Stimulated activated CD8-positive, alpha-beta memory T cell treated with anti-CD3 and anti-CD28 coated beads, Interleukin-12 subunit alpha, Interleukin-12 subunit beta, amount 100 ng/mL, for 24 hours (primary cell): ENCODE measurements at regions not wholly inside any gene's neighbourhood (a gene's known extent, or its start where the extent isn't known, plus 50 kb on each side); places are given as distances from the start of the nearest gene placed in this dataset.
"Not testable (repeated sequence)": the region's sequence is repeated elsewhere in the genome, so short reads cannot be mapped to it uniquely, and the experiment has no call there.

Source experiments
- DNase-seq: peaks from one replicate; pipeline ENCODE4 v3.0.0-alpha.2; 2020; ENCODE audit errors: extremely low read depth

DNA sequence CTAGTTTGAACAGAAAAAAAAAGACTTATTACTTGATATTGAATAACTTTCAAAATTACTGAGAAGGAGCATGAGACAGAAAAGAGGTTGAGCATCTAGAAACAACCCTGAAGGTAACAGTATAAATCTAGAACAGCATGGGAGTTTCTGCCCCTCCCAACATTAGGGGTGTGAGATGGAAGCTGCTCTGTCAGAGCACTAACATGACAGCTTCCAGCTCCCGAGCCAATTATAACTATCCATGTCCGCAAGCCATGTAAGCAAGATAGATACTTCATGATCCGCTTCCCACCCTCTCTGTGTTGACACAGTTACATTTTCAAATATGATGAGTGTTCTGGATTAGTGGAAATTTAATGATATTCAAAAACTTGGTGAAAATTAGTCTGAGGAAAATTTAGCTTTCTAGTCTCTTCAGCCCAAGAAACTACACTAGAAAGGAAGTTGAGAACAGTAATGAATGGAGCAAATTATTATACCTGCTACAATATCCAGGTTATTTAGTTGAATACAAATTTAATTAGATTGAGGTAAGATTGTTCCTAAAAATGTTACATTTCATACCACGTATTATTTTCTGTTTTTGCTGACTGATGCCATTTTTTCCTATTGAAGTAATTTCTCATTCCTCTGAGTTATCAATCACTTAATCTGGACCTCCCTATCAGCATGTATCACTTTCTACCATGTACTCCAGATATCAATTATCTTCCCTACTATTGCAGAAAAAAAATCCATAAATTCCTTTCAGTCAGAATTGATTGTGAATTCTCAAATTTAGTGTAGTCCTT lies 129.3 kb upstream of the SLIT2 start:
- DNase-seq: no peak

DNA sequence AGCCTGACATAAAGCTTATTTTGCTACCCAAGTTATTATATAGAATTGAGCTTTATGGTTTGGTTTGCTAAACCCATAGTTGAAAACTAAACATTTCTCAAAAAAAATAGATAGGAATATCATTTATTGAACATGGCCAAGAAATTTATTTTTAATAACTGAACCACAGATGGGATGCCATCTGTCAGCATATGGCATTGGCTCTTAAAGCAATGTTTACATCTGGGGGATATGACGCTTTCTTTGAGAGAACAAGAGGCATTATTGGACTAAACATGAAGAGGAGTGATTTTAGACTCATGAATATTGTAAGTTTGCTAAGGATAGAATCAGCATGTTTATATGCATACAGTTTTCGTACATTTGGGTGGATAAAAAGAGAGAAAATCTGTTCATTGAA lies 132.6 kb upstream of the SLIT2 start:
- no peak for DNase-seq

GRCh38 chr4:20109391-20109790 lies 142.3 kb upstream of the SLIT2 start:
- DNase-seq: no peak

GRCh38 chr4:20106921-20107320 lies 144.8 kb upstream of the SLIT2 start:
- no peak for DNase-seq

DNA sequence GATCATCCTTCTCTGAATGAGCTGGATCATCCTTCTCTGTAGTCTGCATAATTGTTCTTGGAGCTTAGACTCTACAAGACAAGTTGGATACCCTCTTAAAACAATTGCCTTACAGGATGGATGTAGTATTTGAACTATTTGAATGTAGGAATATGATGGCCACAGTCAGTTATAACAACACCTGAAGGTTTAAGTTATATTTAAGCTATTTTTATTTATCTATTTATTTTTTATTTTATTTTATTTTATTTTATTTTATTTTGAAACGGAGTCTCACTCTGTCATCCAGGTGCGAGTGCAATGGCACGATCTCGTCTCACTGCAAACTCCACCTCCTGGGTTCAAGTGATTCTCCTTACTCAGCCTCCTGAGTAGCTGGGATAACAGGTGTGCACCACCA lies 149.9 kb upstream of the SLIT2 start:
- no peak for DNase-seq

GRCh38 chr4:20096911-20097310 lies 154.8 kb upstream of the SLIT2 start:
- no peak for DNase-seq

- no peak for DNase-seq
These were observed 155.7 kb upstream of the SLIT2 start for GRCh38 chr4:20095805-20096541.

- no peak for DNase-seq
These were observed 159.9 kb upstream of the SLIT2 start for GRCh38 chr4:20091781-20092180.

DNA sequence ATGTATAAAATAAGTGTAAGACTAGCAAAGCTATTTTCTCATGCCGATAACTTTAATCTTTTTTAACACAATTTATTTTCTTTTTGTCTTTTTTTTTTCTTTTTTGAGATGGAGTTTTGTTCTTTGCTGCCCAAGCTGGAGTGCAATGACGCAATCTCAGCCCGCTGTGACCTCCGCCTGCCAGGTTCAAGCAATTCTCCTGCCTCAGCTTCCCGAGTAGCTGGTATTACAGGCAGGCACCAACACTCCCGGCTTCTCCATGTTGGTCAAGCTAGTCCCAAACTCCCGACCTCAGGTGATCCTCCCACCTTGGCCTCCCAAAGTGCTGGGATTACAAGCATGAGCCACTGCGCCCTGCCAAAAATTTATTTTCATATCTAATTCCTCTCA lies 164.2 kb upstream of the SLIT2 start:
- no peak for DNase-seq

GRCh38 chr4:20086799-20087521 lies 164.7 kb upstream of the SLIT2 start:
- no peak for DNase-seq

- no peak for DNase-seq
These were observed 165.5 kb upstream of the SLIT2 start for GRCh38 chr4:20086067-20086798.

DNA sequence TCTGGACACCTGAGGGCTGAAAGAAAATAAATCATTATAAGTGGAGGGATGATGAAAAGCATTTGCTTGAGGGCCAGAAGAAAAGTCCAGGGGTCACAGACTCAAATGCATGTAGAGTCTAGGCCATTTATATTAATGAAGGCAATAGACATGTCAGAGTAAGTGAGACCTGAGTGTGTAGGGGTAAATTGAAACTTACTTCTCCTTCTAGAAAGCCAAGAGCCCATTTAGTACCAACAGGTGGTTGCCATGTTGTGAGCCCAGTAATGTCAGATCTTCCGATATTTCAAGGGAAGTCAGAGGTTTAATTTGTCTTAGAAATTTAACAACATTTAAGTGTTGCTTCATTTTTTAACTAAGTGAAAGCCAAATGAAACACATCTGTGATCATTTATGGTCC lies 166.1 kb upstream of the SLIT2 start:
- DNase-seq: no peak

DNA sequence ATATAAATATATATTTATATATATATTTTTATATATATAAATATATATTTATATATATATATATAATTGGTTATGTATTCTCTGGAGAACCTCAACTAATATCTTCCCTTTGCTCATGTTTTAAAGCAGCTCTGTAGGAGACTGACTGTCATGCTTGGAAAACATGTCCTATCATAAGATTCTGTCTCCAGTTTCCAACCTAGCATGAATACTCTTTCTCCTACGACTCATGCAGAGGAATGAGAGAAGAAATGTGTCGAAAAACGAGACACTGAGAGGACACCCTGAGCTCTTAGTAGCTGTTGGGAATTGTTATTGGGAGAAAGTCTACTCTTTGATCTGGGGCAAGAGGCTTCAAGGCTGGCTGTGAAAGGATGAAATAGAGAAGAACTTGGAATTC lies 166.5 kb upstream of the SLIT2 start:
- DNase-seq: no peak

DNA sequence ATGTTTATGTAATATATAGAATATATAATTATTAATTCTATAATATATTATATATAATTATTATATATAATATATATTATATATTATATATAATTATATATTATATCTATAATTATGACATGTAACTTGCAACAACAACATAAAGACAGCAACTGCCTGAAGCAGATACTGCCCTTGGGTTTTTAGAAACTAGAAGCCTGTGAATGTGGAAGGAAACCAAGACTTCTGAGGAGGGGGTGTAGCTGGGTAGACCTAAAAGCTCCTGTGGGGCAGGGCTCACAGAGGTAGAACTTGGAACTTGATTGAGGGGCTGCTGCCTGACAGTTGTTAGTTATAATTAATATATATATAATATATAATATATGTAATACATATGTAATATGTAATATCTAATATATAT lies 167.2 kb upstream of the SLIT2 start:
- no peak for DNase-seq

- no peak for DNase-seq
These were observed 173.1 kb upstream of the SLIT2 start for GRCh38 chr4:20078644-20079043.

GRCh38 chr4:20075248-20075871 lies 176.3 kb upstream of the SLIT2 start:
- no peak for DNase-seq

DNA sequence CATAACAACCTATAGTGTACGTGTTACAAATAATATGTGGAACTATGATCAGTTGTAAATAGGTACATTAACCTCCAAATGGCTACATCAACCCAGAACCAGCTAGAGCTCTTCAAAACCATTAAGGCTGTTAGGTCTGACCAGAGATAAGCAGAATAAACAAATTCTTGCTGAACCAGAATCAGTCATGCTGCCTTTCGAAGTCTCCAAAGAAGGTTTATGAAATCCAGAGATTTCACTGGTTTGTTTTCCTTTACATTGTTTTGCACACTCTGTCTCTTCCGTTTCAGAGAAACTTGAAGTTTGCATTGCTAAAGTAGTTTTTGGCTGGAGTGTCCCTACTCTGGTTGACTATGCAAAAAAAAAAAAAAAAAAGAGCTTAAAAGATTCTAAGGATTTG lies 177.3 kb upstream of the SLIT2 start:
- no peak for DNase-seq

- DNase-seq: no peak
These were observed 185.8 kb upstream of the SLIT2 start for GRCh38 chr4:20065952-20066351.

DNA sequence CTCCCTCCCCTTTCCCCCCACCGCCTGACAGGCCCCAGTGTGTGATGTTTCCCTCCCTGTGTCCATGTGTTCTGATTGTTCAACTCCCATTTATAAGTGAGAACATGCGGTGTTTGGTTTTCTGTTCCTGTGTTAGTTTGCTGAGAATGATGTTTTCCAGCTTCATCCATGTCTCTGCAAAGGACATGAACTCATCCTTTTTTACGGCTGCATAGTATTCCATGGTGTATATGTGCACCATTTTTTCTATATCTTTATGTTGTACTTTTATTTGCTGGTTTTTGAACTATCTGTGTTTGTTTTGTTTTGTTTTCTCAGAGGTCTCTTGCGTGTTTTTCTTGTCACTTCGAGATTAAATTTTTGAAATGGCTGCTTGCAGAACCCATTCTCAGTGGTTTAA lies 188.8 kb upstream of the SLIT2 start:
- not testable (repeated sequence) for DNase-seq

GRCh38 chr4:20062054-20062453 lies 189.7 kb upstream of the SLIT2 start:
- no peak for DNase-seq

DNA sequence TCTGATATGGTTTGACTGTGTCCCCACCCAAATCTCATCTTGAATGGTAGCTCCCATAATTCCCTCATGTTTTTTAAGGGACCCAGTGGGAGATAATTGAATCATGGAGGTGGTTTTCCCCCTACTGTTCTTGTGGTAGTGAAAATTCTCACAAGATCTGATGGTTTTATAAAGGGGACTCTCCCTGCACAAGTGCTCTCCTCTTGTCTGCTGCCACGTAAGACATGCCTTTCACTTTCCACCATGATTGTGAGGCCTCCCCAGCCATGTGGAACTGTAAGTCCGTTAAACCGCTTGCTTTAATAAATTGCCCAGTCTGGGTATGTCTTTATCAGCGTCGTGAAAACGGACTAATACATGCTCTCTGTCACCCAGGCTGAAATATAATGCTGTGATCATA lies 200.9 kb upstream of the SLIT2 start:
- no peak for DNase-seq

GRCh38 chr4:20049889-20050288 lies 201.8 kb upstream of the SLIT2 start:
- no peak for DNase-seq
